ENCODE measurements at regions not wholly inside any gene's neighbourhood (a gene's known extent, or its start where the extent isn't known, plus 50 kb on each side); places are given as distances from the start of the nearest gene placed in this dataset.

GRCh38 chr4:81651243-81651899 lies 179.7 kb upstream of the RASGEF1B start:
- WGBS, 2 donors (ENCODE audit: low coverage in 1 of 2) = 67% methylated on average over 1 of the region's 1 CpG; no CpG with 5 or more reads in 1 of the 2 donors
- in situ Hi-C loops (cut with MboI; ENCODE audit: low pct_ligation_motif_present in 1 of 4, low pct_unique_long_range_greater_than_20kb in 1 of 4, low sequenced_read_pairs in 3 of 4) = no loop called here
- Histone ChIP-seq H3K9me3 (no peaks in the 10 kb centered on the region), H3K36me3 (no peaks in the 10 kb centered on the region), H3K4me3 (no peak overlapping the region), H3K27me3 (no peaks in the 10 kb centered on the region), H3K27ac (no peak overlapping the region), H3K4me1 (peaks cover 0 to 7% (median 0%) of the 10 kb centered on the region in 4 donors)
- no peak for TF ChIP-seq EP300 (IDR thresholded peaks at IDR 0.05; ENCODE audit: low read depth)
- TF ChIP-seq POLR2A (IDR thresholded peaks at IDR 0.05) = no peak
- TF ChIP-seq CTCF (IDR thresholded peaks at IDR 0.05) = no peak
- TF ChIP-seq POLR2AphosphoS5 (IDR thresholded peaks at IDR 0.05) = no peak
- DNase-seq = no peak
- intact Hi-C loops (cut with DNase I; ENCODE audit: low total_unique reads) = no loop called here

- TF ChIP-seq POLR2A (IDR thresholded peaks at IDR 0.05) (no peak), CTCF (IDR thresholded peaks at IDR 0.05) (no peak), POLR2AphosphoS5 (IDR thresholded peaks at IDR 0.05) (no peak), EP300 (IDR thresholded peaks at IDR 0.05; ENCODE audit: low read depth) (no peak)
- intact Hi-C loops (cut with DNase I; ENCODE audit: low total_unique reads) = no loop called here
These were observed 179.0 kb upstream of the RASGEF1B start for GRCh38 chr4:81650606-81651242.

DNA sequence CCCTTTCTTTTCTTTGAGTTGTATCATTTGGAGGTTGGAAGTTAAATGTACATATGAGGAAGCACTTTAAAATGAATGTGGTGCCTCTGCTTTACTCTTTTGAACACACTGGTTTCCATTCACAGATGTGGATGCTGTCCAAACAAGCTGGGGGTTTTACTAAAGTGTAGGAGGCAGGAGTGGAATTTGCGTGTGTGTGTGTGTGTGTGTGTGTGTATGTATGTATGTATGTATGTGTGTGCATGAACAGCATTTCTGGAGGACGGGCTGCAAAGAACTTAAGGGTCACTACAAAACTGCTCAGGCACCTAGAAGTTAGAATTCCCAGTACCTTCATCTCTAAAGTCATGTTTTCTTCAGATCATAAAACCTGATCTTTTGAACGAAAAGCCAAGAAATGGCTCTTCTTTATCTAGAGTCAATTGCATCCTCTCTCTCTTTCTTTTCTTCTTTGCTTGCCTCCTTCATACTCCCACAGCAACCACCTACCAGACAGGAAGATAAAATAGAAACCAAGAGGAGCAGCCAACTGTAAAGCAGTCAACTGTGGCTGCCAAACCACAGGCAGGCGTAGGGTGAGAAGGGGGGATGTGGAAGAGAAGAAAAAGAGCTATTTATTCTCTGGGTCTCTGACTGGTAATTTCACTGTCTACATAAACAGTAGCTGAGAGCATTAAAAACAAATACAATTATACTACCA lies 177.0 kb upstream of the RASGEF1B start:
- Histone ChIP-seq H3K36me3 (no peaks in the 10 kb centered on the region), H3K4me1 (peaks cover 0 to 7% (median 0%) of the 10 kb centered on the region in 4 donors), H3K27me3 (no peaks in the 10 kb centered on the region), H3K27ac (no peak overlapping the region), H3K4me3 (no peak overlapping the region), H3K9me3 (no peaks in the 10 kb centered on the region)
- no peak for TF ChIP-seq POLR2AphosphoS5 (IDR thresholded peaks at IDR 0.05)
- TF ChIP-seq POLR2A (IDR thresholded peaks at IDR 0.05) = no peak
- TF ChIP-seq EP300 (IDR thresholded peaks at IDR 0.05; ENCODE audit: low read depth) = no peak
- no peak for TF ChIP-seq CTCF (IDR thresholded peaks at IDR 0.05)
- peak; percentile 15 for DNase-seq
- intact Hi-C loops (cut with DNase I; ENCODE audit: low total_unique reads) (no loop called here), in situ Hi-C loops (cut with MboI; ENCODE audit: low pct_ligation_motif_present in 1 of 4, low pct_unique_long_range_greater_than_20kb in 1 of 4, low sequenced_read_pairs in 3 of 4) (no loop called here)
- 63 to 66% methylated on average over 2 to 4 of the region's 4 CpGs for WGBS, 2 donors (ENCODE audit: low coverage in 1 of 2)

More at GRCh38 chr4:81650606-81651242, 179.0 kb upstream of the RASGEF1B start:
- Histone ChIP-seq H3K27ac (no peak overlapping the region), H3K4me1 (peaks cover 0 to 7% (median 0%) of the 10 kb centered on the region in 4 donors), H3K36me3 (no peaks in the 10 kb centered on the region), H3K4me3 (no peak overlapping the region), H3K9me3 (no peaks in the 10 kb centered on the region), H3K27me3 (no peaks in the 10 kb centered on the region)
- 10 to 44% methylated on average over 1 to 3 of the region's 3 CpGs for WGBS, 2 donors (ENCODE audit: low coverage in 1 of 2)
- in situ Hi-C loops (cut with MboI; ENCODE audit: low pct_ligation_motif_present in 1 of 4, low pct_unique_long_range_greater_than_20kb in 1 of 4, low sequenced_read_pairs in 3 of 4) = no loop called here
- DNase-seq = no peak

DNA sequence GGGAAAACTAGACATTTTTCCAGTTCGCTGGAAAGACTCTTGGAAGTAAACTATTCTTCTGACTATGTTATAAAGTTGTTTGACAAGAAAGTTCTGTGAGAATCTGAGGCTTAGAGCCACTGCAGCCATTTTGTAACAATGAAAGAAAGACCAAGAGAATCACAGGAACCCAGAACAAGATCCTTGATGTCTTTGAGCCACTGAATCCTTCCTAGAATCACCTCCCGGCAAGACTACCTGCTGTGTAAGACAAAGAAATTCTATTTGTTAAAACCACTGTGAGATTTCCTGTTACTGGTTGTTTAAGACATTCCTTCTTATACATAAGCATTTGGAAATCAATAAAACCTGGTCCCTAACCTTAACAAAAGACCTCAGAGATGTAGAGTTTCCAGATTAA lies 175.7 kb upstream of the RASGEF1B start:
- no peaks in the 10 kb centered on the region for H3K9me3 ChIP-seq
- no peaks in the 10 kb centered on the region for H3K27me3 ChIP-seq
- no peak for TF ChIP-seq POLR2A (IDR thresholded peaks at IDR 0.05)
- no peak for TF ChIP-seq CTCF (IDR thresholded peaks at IDR 0.05)
- no peak for TF ChIP-seq EP300 (IDR thresholded peaks at IDR 0.05; ENCODE audit: low read depth)
- no peak for TF ChIP-seq POLR2AphosphoS5 (IDR thresholded peaks at IDR 0.05)
- H3K27ac ChIP-seq = no peak overlapping the region
- intact Hi-C loops (cut with DNase I; ENCODE audit: low total_unique reads) (no loop called here), in situ Hi-C loops (cut with MboI; ENCODE audit: low pct_ligation_motif_present in 1 of 4, low pct_unique_long_range_greater_than_20kb in 1 of 4, low sequenced_read_pairs in 3 of 4) (no loop called here)
- WGBS, 2 donors (ENCODE audit: low coverage in 1 of 2) = 91 to 100% methylated on average over 1 to 2 of the region's 2 CpGs
- DNase-seq = no peak
- no peak overlapping the region for H3K4me3 ChIP-seq
- no peaks in the 10 kb centered on the region for H3K36me3 ChIP-seq
- peaks cover 0 to 4% (median 0%) of the 10 kb centered on the region in 4 donors for H3K4me1 ChIP-seq

Data from transverse colon (tissue), 4 donors.